Endothelial cell of umbilical vein (primary cell): ENCODE measurements at regions not wholly inside any gene's neighbourhood (a gene's known extent, or its start where the extent isn't known, plus 50 kb on each side); places are given as distances from the start of the nearest gene placed in this dataset.

Source experiments
- BruUV-seq: library from RNA; stranded (reverse); fragments of 400-500 nt; replicated peaks from 2 replicates; lab custom pipeline; 2021; lab: Mats Ljungman, UMichigan
- CTCF ChIA-PET: fragments of 300-600, 350-600 bp; sonication (Branson Sonifier 250); formaldehyde crosslinking; loops from one replicate; lab custom pipeline; 2021; ENCODE audit warnings: antibody characterized with exemption, inconsistent platforms; lab: Charles Lee
- POLR2A ChIA-PET: fragments of 300-600, 350-600 bp; sonication (Branson Sonifier 250); formaldehyde crosslinking; loops from one replicate; lab custom pipeline; 2021; ENCODE audit warnings: antibody characterized with exemption, inconsistent platforms; lab: Charles Lee
- DNase-seq: peaks from one replicate; pipeline ENCODE4 v3.0.0-alpha.2; 2011; ENCODE audit warnings: low read depth, low spot score
- FAIRE-seq: peaks from 2 replicates; lab custom pipeline; 2011; peaks lifted over from hg19 to GRCh38; lab: Jason Lieb, UNC
- H2AFZ ChIP-seq: 2 replicates; pipeline ENCODE4 v1.6.0; 2012; ENCODE audit warnings: low read depth, low read length, control low read depth, inconsistent platforms
- H3K27ac ChIP-seq: 2 replicates; pipeline ENCODE4 v1.5.1; 2011; ENCODE audit warnings: low read depth, mild to moderate bottlenecking, control low read depth, low read length, moderate library complexity; ENCODE audit not compliant: insufficient read depth
- H3K27me3 ChIP-seq, 2 experiments: 2 replicates each; pipeline versions ENCODE4 v1.6.0 to v1.6.1; 2011; ENCODE audit warnings: low read length in 2 of 2, mixed read lengths in 1 of 2; ENCODE audit not compliant: control insufficient read depth in 2 of 2, insufficient read depth in 2 of 2
- H3K36me3 ChIP-seq, 2 experiments: 2 replicates in 1 of 2; 3 replicates in 1 of 2; pipeline ENCODE4 v1.5.1; 2011; ENCODE audit warnings: low read length in 2 of 2, mild to moderate bottlenecking in 1 of 2, moderate library complexity in 1 of 2; ENCODE audit not compliant: control insufficient read depth in 2 of 2, insufficient read depth in 2 of 2; ENCODE audit errors: extremely low read depth in 1 of 2
- H3K4me1 ChIP-seq: 3 replicates; pipeline ENCODE4 v1.5.1; 2011; ENCODE audit warnings: mild to moderate bottlenecking, low read length; ENCODE audit not compliant: control insufficient read depth, insufficient read depth; ENCODE audit errors: extremely low read depth
- H3K4me2 ChIP-seq: 2 replicates; pipeline ENCODE4 v1.6.1; 2011; ENCODE audit warnings: low read length, control low read depth, mixed read lengths; ENCODE audit not compliant: insufficient read depth
- H3K4me3 ChIP-seq, 3 experiments: fragments of 200-600 bp in 1 of 3; sonication (generic), shearing (Covaris generic) in 1 of 3; replicated peaks in 1 of 3; 2 replicates each; pipeline ENCODE4 v1.5.1; 2011 to 2016; ENCODE audit warnings: control low read depth in 3 of 3, low read length in 3 of 3, mild to moderate bottlenecking in 2 of 3, inconsistent platforms in 1 of 3, low read depth in 1 of 3, moderate library complexity in 1 of 3; ENCODE audit not compliant: insufficient read depth in 1 of 3
- H3K79me2 ChIP-seq: 2 replicates; pipeline ENCODE4 v1.6.0; 2012; ENCODE audit warnings: low read length, inconsistent platforms; ENCODE audit not compliant: control insufficient read depth, insufficient read depth
- H3K9ac ChIP-seq: replicated peaks from 2 replicates; pipeline ENCODE3; 2011; ENCODE audit warnings: low read length, control low read depth; ENCODE audit not compliant: insufficient read depth; ENCODE audit errors: extremely low read depth
- H3K9me1 ChIP-seq: replicated peaks from 3 replicates; pipeline ENCODE4 v1.6.0; 2011; ENCODE audit warnings: mild to moderate bottlenecking, low read length; ENCODE audit not compliant: control insufficient read depth, insufficient read depth; ENCODE audit errors: extremely low read depth
- H3K9me3 ChIP-seq: replicated peaks from 2 replicates; pipeline ENCODE4 v1.5.1; 2012; ENCODE audit warnings: low read length, inconsistent platforms; ENCODE audit not compliant: control insufficient read depth, insufficient read depth
- H4K20me1 ChIP-seq: replicated peaks from 2 replicates; pipeline ENCODE3; 2011; ENCODE audit warnings: mild to moderate bottlenecking, low read length; ENCODE audit not compliant: control insufficient read depth, insufficient read depth; ENCODE audit errors: extremely low read depth
- EZH2 ChIP-seq: IDR thresholded peaks from 2 replicates; pipeline ENCODE4 v1.6.1; 2012; ENCODE audit warnings: borderline replicate concordance, low read depth, mild to moderate bottlenecking, moderate library complexity, low read length, inconsistent platforms; ENCODE audit not compliant: severe bottlenecking
- FOS ChIP-seq: IDR thresholded peaks from 2 replicates; pipeline ENCODE4 v1.6.1; 2011; ENCODE audit warnings: mild to moderate bottlenecking, low read length, moderate library complexity, borderline replicate concordance; ENCODE audit not compliant: insufficient read depth
- GATA2 ChIP-seq: IDR thresholded peaks from 2 replicates; pipeline ENCODE4 v1.7.0; 2011; ENCODE audit warnings: low read depth, mild to moderate bottlenecking, moderate library complexity, mixed read lengths, low read length; ENCODE audit not compliant: insufficient read length, insufficient read depth
- JUN ChIP-seq: IDR thresholded peaks from 2 replicates; pipeline ENCODE4 v1.6.1; 2011; ENCODE audit warnings: borderline replicate concordance, low read depth; ENCODE audit not compliant: insufficient read length, insufficient read depth
- MYC ChIP-seq: IDR thresholded peaks from one replicate; pipeline ENCODE4 v1.6.1; 2011; ENCODE audit warnings: mild to moderate bottlenecking, low read depth, low read length
- POLR2A ChIP-seq: IDR thresholded peaks from 2 replicates; pipeline ENCODE4 v1.6.1; 2012; ENCODE audit warnings: low read depth, mild to moderate bottlenecking, control low read depth, low read length
- POLR2AphosphoS5 ChIP-seq: IDR thresholded peaks from 2 replicates; pipeline ENCODE4 v1.6.1; 2012; ENCODE audit warnings: low read depth, mild to moderate bottlenecking, control low read depth, low read length, moderate library complexity; ENCODE audit not compliant: insufficient read depth
- dilution Hi-C: fragments of 300-500 bp; cut with MboI; formaldehyde crosslinking; loops from one replicate; pipeline ENCODE4 v1.15.0; 2019; ENCODE audit warnings: low sequenced_read_pairs; ENCODE audit not compliant: extremely low pct_ligation_motif_present
- intact Hi-C: fragments of 100-400 bp; cut with micrococcal nuclease; formaldehyde crosslinking; loops from one replicate; pipeline ENCODE4 v1.10.0; 2022
- TF ChIP-seq, protein P1 (sequence below), 2 donors: IDR thresholded peaks; 1 replicate in 1 of 2; 2 replicates in 1 of 2; pipeline ENCODE4 v1.5.1; 2011; ENCODE audit warnings: low read length in 2 of 2, mild to moderate bottlenecking in 2 of 2, moderate library complexity in 2 of 2, control low read depth in 1 of 2, inconsistent platforms in 1 of 2, low read depth in 1 of 2; ENCODE audit not compliant: insufficient read depth in 1 of 2; ENCODE audit errors: extremely low read depth in 1 of 2
- TF ChIP-seq, protein P2 (sequence below): IDR thresholded peaks from 2 replicates; pipeline ENCODE4 v1.6.1; 2011; ENCODE audit not compliant: insufficient read depth, insufficient read length

DNA sequence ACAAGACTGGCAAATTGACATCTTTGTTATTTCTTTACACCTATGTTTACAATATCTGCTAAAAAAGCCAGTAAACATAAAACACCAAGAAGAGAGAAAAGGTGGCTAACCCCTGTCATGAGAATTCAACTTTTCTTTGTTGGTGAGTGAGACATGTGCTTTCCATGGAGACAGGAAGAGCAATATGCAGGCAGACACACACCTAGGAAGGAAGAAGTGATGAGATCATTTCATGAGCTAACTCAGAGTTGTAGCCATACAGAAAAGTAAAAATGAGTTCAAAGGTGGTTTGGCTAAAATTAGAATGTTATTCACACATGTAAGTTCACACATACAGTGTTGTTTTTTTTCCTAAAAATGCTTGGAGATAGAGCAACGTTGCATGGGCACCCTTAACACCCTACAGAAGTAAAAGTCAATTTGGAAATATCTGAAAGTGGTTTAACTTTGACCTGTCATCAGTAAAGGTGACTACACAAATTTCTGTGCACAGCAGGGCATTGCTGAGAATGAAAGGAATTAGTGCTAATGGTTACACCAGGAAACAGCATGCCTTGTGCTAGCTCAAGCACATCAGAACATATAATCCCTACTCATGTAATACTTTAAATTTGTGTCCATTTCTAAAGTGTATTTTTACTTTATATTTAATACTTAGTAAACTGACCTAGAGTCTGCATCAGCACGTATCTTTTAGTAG is 557.6 kb downstream of the CBLN2 start:
- no peak overlapping the region for H2AFZ ChIP-seq
- dilution Hi-C loops, result no loop called here

More for the DNA sequence above, 557.6 kb downstream of the CBLN2 start:
- H3K9ac ChIP-seq, result no peak overlapping the region
- no peaks in the 10 kb centered on the region for H4K20me1 ChIP-seq
- no TSS peak for BruUV-seq
- H3K4me2 ChIP-seq, result no peak overlapping the region
- H3K4me3 ChIP-seq, result no peak overlapping the region
- intact Hi-C loops, result no loop called here
- TF ChIP-seq GATA2, result no peak
- TF ChIP-seq EZH2, result no peak
- TF ChIP-seq, protein P1, sequence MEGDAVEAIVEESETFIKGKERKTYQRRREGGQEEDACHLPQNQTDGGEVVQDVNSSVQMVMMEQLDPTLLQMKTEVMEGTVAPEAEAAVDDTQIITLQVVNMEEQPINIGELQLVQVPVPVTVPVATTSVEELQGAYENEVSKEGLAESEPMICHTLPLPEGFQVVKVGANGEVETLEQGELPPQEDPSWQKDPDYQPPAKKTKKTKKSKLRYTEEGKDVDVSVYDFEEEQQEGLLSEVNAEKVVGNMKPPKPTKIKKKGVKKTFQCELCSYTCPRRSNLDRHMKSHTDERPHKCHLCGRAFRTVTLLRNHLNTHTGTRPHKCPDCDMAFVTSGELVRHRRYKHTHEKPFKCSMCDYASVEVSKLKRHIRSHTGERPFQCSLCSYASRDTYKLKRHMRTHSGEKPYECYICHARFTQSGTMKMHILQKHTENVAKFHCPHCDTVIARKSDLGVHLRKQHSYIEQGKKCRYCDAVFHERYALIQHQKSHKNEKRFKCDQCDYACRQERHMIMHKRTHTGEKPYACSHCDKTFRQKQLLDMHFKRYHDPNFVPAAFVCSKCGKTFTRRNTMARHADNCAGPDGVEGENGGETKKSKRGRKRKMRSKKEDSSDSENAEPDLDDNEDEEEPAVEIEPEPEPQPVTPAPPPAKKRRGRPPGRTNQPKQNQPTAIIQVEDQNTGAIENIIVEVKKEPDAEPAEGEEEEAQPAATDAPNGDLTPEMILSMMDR (IDR thresholded peaks at IDR 0.05; ENCODE audit: extremely low read depth in 1 of 2, insufficient read depth in 1 of 2, low read depth in 1 of 2, low read length in 2 of 2), result no peak
- no peak for TF ChIP-seq POLR2A
- no peak for TF ChIP-seq MYC
- TF ChIP-seq JUN, result no peak
- TF ChIP-seq POLR2AphosphoS5, result no peak
- TF ChIP-seq, protein P2, sequence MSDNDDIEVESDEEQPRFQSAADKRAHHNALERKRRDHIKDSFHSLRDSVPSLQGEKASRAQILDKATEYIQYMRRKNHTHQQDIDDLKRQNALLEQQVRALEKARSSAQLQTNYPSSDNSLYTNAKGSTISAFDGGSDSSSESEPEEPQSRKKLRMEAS, result no peak
- no peak for TF ChIP-seq FOS
- H3K9me3 ChIP-seq, result peaks cover 2% of the 10 kb centered on the region
- no peaks in the 10 kb centered on the region for H3K9me1 ChIP-seq
- ChIA-PET POLR2A (no interaction called here), CTCF (no interaction called here)
- FAIRE-seq, result no peak
- no peaks in the 10 kb centered on the region for H3K36me3 ChIP-seq
- no peaks in the 10 kb centered on the region for H3K27me3 ChIP-seq
- H3K4me1 ChIP-seq, result no peaks in the 10 kb centered on the region
- no peak for DNase-seq
- no peak overlapping the region for H3K27ac ChIP-seq
- no peaks in the 10 kb centered on the region for H3K79me2 ChIP-seq
